ENCODE measurements at regions not wholly inside any gene's neighbourhood (a gene's known extent, or its start where the extent isn't known, plus 50 kb on each side); places are given as distances from the start of the nearest gene placed in this dataset.

DNA sequence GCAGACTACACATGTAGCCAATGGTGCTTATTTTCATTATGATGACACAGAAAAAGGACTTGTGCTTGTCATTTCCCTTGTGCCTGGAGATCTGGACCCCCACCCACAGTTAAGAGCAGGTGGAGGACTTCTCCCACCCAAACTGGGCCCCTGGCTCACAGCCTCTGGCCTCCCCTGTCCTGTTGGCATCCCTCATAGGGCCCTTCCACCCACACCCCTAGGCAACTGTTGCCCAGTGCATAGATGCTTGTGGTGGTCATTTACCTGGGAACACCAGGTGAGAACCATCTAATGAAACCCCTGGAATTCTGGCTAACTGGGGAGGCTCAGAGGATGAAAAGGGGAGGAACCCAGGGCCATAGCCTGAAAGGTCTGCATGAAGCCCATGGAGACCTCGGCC is 355.9 kb downstream of the BUD13 start:
- H3K4me3 ChIP-seq: no peak overlapping the region
- TF ChIP-seq, protein P1, sequence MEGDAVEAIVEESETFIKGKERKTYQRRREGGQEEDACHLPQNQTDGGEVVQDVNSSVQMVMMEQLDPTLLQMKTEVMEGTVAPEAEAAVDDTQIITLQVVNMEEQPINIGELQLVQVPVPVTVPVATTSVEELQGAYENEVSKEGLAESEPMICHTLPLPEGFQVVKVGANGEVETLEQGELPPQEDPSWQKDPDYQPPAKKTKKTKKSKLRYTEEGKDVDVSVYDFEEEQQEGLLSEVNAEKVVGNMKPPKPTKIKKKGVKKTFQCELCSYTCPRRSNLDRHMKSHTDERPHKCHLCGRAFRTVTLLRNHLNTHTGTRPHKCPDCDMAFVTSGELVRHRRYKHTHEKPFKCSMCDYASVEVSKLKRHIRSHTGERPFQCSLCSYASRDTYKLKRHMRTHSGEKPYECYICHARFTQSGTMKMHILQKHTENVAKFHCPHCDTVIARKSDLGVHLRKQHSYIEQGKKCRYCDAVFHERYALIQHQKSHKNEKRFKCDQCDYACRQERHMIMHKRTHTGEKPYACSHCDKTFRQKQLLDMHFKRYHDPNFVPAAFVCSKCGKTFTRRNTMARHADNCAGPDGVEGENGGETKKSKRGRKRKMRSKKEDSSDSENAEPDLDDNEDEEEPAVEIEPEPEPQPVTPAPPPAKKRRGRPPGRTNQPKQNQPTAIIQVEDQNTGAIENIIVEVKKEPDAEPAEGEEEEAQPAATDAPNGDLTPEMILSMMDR (IDR thresholded peaks at IDR 0.05): no peak
- no peak for TF ChIP-seq POLR2A (IDR thresholded peaks at IDR 0.05)
- H3K27ac ChIP-seq: no peak overlapping the region
- intact Hi-C loops (cut with DNase I): no loop called here
- no peaks in the 10 kb centered on the region for H3K9me3 ChIP-seq (replicated peaks in 1 of 3)
- H3K36me3 ChIP-seq (replicated peaks in 1 of 2): no peaks in the 10 kb centered on the region
- no peaks in the 10 kb centered on the region for H3K4me1 ChIP-seq (replicated peaks in 1 of 2)
- no peak for DNase-seq
- WGBS, 4 donors: 77 to 100% (median 83%) methylated on average over 1 of the region's 1 CpG
- no peaks in the 10 kb centered on the region for H3K27me3 ChIP-seq

DNA sequence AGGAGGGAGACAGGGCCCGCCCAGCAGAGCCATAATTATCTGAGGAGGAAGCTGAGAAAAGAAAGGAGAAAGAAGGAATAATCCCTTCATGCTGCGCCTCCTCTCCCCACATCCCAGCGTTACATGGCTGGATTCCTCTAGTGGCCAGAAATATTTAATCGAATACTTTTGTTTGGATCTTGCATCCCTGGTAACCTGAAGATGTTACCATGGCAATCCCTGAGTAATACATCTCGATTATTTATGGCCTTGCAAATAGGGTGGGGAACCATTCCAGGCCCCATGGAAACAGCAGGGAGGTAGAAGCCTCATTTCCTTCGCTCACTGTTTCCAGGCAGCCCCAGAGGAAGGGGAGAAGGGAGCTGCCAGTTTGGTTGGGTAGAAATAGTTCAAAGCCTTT is 357.7 kb downstream of the BUD13 start:
- no peaks in the 10 kb centered on the region for H3K9me3 ChIP-seq (replicated peaks in 1 of 3)
- intact Hi-C loops (cut with DNase I): no loop called here
- no peaks in the 10 kb centered on the region for H3K27me3 ChIP-seq
- DNase-seq: no peak
- H3K4me1 ChIP-seq (replicated peaks in 1 of 2): no peaks in the 10 kb centered on the region
- TF ChIP-seq POLR2A (IDR thresholded peaks at IDR 0.05): no peak
- TF ChIP-seq, protein P1 (IDR thresholded peaks at IDR 0.05): no peak
- no peak overlapping the region for H3K27ac ChIP-seq
- no peak overlapping the region for H3K4me3 ChIP-seq
- no peaks in the 10 kb centered on the region for H3K36me3 ChIP-seq (replicated peaks in 1 of 2)
- 58 to 71% (median 61%) methylated on average over 6 of the region's 6 CpGs for WGBS, 4 donors

DNA sequence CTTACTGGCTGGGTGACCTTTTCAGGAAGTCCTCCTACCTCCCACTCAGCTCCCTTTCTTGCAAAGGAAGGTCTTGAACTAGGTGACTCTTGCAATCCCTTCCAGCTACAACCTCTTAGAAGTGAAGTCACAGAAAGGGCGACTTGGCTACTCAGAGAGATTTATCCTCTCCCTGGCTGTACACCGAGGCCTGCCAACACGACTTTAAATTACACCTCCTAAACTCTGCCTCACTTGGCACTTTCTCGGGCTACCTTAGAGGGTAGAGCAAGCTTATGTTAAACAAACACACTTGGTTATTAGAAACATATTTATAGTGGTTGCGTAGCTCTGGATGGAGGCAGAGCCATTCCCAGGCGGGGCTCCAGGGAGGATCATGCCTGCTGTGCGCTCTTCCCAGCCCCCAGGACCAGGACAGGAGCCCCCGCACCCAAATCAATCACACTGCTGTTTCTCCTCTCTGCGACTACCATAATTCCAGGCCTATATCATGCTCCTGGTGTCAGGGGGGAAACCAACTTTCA is 358.4 kb downstream of the BUD13 start:
- no peak overlapping the region for H3K4me3 ChIP-seq
- no peak for DNase-seq

DNA sequence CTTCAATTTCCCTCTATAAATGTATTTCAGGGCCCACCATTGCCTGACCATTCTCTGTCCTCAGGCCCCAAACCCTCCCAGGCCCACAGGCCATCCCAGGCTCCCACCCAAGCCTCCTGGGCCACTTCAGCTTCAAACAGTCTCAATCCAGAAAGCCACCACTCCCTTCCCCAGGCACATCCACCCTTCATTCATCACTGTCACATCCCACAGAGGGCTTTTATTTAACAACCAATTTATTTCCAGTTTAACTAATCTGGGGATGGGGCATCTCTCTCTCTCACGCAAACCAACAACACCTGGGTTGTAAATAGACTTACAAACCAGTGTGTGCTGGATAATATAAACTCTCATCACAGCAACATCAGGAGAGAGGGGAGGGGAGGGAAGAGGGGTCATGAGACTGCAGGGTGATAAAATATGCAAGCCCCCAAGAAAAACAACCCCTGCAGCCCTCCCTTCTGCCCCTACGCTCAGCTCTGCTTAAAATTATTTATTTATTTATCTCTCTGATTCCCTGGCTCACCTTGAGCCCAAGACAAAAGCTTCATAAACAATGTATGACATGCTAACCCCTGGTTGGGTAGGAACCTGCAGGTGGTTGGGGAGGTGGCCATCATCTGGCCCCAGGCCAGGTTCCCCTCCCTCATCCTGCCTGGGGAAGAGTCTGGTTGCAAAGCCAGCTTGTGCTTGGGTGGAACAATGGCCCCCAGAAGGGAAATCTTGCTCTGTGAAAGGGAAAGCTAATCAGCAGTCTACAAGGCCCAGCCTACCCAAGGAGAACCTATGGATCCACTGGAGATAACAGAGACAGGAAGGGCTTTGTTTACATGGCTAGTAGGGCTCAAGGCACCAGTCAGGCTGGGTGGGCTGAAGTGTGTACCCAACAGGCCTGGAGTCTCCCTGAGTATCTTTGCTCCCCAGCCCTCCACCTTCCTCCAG is 359.2 kb downstream of the BUD13 start:
- Histone ChIP-seq H3K27ac (no peak overlapping the region), H3K27me3 (no peaks in the 10 kb centered on the region), H3K9me3 (replicated peaks in 1 of 3) (no peaks in the 10 kb centered on the region), H3K4me1 (replicated peaks in 1 of 2) (no peaks in the 10 kb centered on the region), H3K4me3 (no peak overlapping the region), H3K36me3 (replicated peaks in 1 of 2) (no peaks in the 10 kb centered on the region)
- no peak for DNase-seq
- 89 to 97% (median 92%) methylated on average over 2 of the region's 2 CpGs for WGBS, 4 donors
- TF ChIP-seq, protein P1 (IDR thresholded peaks at IDR 0.05): no peak
- no peak for TF ChIP-seq POLR2A (IDR thresholded peaks at IDR 0.05)
- intact Hi-C loops (cut with DNase I): no loop called here

More for the DNA sequence above, 358.4 kb downstream of the BUD13 start:
- H3K4me1 ChIP-seq (replicated peaks in 1 of 2): no peaks in the 10 kb centered on the region
- intact Hi-C loops (cut with DNase I): no loop called here
- no peaks in the 10 kb centered on the region for H3K9me3 ChIP-seq (replicated peaks in 1 of 3)
- 70 to 76% (median 75%) methylated on average over 9 of the region's 9 CpGs for WGBS, 4 donors
- TF ChIP-seq, protein P1 (IDR thresholded peaks at IDR 0.05): no peak
- no peak for TF ChIP-seq POLR2A (IDR thresholded peaks at IDR 0.05)
- no peaks in the 10 kb centered on the region for H3K36me3 ChIP-seq (replicated peaks in 1 of 2)
- no peak overlapping the region for H3K27ac ChIP-seq
- H3K27me3 ChIP-seq: no peaks in the 10 kb centered on the region
